GM11168 (cell line): ENCODE measurements at regions not wholly inside any gene's neighbourhood (a gene's known extent, or its start where the extent isn't known, plus 50 kb on each side); places are given as distances from the start of the nearest gene placed in this dataset.
"Not testable (repeated sequence)": the region's sequence is repeated elsewhere in the genome, so short reads cannot be mapped to it uniquely, and the experiment has no call there.

Experiments
- in situ Hi-C: fragments of 300-500 bp; cut with MboI; formaldehyde crosslinking; loops from one replicate; pipeline ENCODE4 v1.12.0; 2022; ENCODE audit warnings: low sequenced_read_pairs; ENCODE audit not compliant: unreplicated experiment

- in situ Hi-C loops, result not testable (repeated sequence)
Observed at GRCh38 chr6:75031102-75031501, 174.8 kb downstream of the COL12A1 start.

DNA sequence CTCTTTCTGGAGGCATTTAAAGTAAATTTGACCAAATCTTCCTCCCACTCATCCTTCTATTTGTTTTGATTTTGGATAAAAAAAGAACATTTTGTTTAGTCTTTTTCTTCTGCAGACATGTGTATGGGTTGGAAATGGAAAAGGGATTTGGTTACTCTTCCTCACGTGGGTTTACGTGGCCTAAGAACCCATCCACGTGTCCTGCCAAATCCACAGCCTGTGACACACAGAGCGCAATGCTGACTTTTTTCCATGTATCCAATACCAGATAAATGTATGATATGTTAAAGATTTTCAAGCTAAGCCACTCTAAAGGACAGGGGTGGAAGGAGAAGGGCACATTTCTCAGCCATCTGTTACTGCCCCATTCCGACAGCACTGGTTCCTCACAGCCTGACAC, 176.5 kb downstream of the COL12A1 start:
- in situ Hi-C loops, result no loop called here

GRCh38 chr6:75025371-75025770, 180.5 kb downstream of the COL12A1 start:
- in situ Hi-C loops, result no loop called here

DNA sequence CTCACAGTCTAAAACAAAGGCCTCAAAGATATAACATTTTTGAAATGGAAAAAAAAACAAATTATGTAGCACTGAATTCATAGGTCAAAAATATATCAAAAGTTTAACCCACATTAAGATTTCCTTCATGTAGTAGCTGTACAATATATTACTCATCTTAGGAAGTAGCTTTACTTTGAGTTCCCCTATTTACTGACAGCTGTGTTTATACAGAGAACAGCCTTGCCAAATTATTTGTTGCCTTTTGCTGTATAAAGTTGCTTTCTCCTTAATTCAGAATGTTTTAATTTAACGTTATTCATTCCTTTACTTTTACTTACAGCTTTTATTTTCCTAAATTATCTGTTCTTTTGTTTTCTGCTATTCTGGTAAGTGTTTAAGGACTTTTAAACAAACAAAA, 181.0 kb downstream of the COL12A1 start:
- in situ Hi-C loops, result no loop called here

- in situ Hi-C loops, result no loop called here
Observed at GRCh38 chr6:75023634-75024033, 182.2 kb downstream of the COL12A1 start.

DNA sequence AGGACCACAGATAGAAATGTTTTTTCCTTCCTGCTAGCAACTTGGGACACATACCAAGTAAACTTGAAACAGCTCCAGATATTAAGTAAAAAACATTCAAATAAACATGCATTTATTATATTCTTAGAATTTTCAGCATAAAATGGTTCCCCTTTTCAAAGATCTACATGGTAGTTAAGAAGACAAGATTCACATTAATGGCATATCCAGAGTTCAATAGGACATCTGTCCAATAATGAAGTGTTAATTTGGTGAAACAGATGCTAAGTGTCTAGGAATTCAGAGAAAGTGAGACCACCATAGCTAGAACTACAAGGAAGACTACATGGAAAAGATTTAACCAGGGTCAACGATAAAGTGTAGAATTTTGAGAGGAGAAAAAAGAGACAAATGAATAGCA, 184.9 kb downstream of the COL12A1 start:
- in situ Hi-C loops, result no loop called here

- in situ Hi-C loops, result no loop called here
Observed at GRCh38 chr6:75020376-75020775, 185.5 kb downstream of the COL12A1 start.

- in situ Hi-C loops, result no loop called here
Observed at GRCh38 chr6:75012018-75012417, 193.8 kb downstream of the COL12A1 start.

DNA sequence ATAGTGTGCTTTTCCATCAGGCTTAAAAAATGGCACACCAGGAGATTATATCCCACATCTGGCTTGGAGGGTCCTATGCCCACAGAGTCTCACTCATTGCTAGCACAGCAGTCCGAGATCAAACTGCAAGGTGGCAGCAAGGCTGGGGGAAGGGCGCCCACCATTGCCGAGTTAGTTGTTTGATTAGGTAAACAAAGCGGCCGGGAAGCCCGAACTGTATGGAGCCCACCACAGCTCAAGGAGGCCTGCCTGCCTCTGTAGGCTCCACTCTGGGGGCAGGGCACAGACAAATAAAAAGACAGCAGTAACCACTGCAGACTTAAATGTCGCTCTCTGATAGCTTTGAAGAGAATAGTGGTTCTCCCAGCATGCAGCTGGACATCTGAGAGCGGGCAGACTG, 201.9 kb downstream of the COL12A1 start:
- in situ Hi-C loops, result not testable (repeated sequence)

DNA sequence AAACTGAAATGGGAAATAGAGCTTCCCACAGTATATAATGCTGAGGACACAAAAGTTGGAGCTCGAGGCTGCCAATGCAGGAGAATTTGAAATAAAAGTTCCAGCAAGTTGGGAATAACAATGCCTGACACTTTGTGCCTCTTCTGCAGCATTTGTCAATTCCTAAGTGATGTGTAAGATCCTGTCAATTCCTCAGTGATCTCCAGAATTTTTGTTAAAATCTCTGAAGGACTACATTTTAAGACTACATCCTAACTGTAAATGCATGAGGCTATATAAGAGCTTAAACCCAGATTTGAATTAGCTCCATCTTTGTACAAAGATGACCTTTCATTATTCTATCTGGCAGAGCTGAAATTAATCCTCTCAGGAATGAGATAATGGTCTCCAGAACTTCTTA, 208.2 kb downstream of the COL12A1 start:
- in situ Hi-C loops, result no loop called here

DNA sequence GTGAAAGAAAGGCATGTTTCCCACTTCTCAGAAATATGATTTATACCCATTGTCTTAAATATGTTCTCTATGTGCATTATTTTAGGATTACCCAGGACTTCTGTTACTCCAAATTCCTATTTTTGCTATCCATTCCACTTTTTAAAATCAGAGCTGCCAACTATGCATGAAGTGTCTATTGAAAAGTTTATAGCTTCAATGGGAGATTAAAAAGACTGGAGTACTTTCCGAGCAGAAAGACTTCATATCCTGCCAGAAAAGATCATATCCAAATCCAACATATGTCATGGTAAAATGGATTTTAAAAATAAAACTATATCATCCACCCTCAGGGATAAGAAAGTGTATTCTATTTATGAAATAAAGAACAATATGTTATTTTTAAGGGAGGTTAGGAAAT, 212.7 kb downstream of the COL12A1 start:
- in situ Hi-C loops, result no loop called here

DNA sequence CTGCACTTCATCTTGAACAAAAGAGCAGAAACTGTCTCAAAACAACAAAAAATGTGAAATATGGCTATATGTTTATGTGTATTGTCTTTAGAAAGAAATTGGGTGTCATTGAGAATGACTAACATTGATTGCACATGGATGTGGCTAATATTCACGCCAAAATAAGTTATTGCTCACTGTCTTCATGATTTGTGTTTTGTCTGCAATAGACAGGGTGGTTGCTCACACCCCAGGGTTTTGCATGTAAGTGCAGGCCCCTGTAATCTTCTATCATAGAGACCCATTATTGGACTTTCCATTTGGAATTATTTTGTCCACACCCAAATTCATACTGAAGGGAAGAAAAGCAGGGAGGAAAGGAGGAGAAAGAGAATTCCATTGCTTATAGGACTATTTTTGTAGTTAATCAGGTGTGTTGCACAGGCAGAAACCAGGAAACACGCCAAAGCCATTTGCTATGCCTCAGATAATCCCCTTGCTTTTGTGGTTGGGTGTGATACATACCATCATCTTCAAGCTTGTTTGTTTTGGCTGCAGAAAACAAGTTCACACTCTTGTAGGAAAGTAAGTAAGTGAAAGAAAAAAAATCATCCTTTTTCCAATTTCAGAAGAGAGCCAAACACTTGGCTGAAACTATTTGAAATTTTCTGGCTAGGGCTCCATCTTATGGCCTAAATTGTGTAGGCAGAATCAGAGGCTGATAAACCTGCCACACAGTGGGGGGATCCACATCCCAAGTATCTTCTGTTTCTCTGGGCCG, 214.1 kb downstream of the COL12A1 start:
- in situ Hi-C loops, result no loop called here

GRCh38 chr6:74979065-74979766, 226.6 kb downstream of the COL12A1 start:
- in situ Hi-C loops, result no loop called here

GRCh38 chr6:74976701-74977100, 229.2 kb downstream of the COL12A1 start:
- in situ Hi-C loops, result no loop called here

GRCh38 chr6:74976026-74976425, 229.8 kb downstream of the COL12A1 start:
- in situ Hi-C loops, result no loop called here

DNA sequence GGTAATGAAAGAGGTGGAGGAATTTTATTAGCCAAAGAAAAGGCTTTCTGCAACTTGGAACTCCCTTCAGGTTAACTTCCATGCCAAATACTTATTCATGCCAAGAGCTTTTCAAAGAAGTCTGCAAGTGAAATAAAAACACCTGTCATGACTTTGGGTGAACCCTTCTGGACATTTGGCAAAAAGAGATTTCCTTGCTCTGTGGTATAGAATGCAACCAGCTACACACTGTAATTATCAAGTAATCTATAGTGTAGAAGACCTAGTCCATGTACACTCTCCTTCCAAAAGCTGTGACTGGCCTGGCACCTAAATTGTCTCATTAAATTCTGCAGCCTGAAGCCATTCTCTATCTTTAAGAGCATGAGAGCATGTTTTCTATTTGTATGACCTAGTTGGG, 232.3 kb downstream of the COL12A1 start:
- in situ Hi-C loops, result no loop called here

DNA sequence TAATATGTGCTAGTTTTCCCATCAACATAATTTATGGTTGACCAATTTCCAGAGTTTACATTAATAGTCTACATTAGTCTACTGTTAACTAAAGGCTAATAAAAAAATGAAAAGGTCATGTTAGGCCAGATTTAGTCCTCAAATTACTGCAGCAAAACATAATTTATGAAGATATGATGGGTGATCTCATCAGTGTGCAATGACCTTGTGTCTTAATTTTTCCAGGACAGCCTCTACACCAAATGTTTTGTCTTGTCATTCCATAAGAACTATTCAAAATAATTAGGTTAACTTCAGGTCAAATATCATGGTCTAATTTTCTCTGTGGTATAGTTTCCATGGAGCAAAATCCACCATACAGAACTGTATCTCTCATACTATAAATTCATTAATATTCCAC, 234.2 kb downstream of the COL12A1 start:
- in situ Hi-C loops, result no loop called here

DNA sequence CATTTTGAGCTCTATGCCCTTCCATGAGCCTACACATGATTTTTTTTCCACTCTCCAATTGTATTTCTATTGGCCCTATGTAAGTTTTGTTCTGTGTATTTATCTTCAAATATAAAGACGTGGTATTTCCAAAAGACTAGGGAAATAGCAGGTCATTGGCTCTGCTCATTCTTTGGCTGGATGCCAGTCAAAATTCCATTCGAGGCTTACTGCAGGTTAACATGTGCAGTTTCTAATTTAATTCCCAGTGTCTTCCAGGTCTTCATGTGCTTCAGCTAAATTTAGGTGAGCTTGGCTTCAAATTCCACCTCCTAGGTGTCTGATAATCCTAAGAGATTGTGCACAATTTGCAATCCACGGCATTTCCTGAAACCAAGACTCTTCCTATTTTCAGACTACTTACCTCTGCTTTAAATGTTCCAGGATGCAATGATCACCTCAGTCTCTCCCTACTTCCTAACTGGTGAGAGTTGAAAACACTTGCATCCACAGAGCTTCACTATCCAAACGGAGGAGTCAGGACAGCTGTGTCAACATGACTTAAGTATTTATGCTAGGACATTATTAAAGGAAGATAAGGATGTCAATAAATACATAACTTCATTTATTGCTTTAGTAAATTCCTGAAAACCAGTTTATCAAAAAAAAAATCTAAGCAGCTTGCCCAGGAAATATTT, 236.1 kb downstream of the COL12A1 start:
- in situ Hi-C loops, result no loop called here

GRCh38 chr6:74967821-74968220, 238.0 kb downstream of the COL12A1 start:
- in situ Hi-C loops, result no loop called here

DNA sequence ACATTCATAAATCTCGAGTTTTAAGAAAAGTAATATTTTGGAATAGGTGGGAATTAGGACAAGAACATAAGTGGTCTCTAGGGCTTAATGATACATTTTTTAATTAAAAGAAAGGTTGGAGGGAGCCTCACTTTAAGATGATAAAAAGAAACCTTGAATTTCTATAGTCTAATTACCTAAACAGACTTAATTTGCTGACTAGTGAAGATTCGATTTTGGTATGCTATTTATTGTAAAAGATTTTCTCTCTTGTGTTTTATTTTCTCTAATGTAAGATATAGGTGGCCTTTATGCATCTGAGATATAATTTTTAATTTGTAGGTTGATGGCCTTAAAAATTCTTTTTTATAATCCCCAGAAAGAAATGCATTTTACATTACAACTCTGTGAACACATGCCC, 239.1 kb downstream of the COL12A1 start:
- in situ Hi-C loops, result no loop called here

- in situ Hi-C loops, result no loop called here
Observed at GRCh38 chr6:74964871-74965441, 240.9 kb downstream of the COL12A1 start.
